Hepatocyte (in vitro differentiated cells): ENCODE measurements at regions not wholly inside any gene's neighbourhood (a gene's known extent, or its start where the extent isn't known, plus 50 kb on each side); places are given as distances from the start of the nearest gene placed in this dataset.

ENCODE experiments used
- EZH2phosphoT487 ChIP-seq: fragments of 200-600 bp; sonication (generic); IDR thresholded peaks from one replicate; pipeline ENCODE4 v1.6.1; 2018; ENCODE audit warnings: antibody characterized with exemption, mild to moderate bottlenecking, low read depth, moderate library complexity; ENCODE audit not compliant: unreplicated experiment, severe bottlenecking
- TF ChIP-seq, protein P1 (sequence below): fragments of 200-600 bp; sonication (generic); IDR thresholded peaks from 2 replicates; pipeline ENCODE4 v1.5.1; 2016; ENCODE audit warnings: antibody characterized with exemption, mild to moderate bottlenecking; ENCODE audit not compliant: poor library complexity

DNA sequence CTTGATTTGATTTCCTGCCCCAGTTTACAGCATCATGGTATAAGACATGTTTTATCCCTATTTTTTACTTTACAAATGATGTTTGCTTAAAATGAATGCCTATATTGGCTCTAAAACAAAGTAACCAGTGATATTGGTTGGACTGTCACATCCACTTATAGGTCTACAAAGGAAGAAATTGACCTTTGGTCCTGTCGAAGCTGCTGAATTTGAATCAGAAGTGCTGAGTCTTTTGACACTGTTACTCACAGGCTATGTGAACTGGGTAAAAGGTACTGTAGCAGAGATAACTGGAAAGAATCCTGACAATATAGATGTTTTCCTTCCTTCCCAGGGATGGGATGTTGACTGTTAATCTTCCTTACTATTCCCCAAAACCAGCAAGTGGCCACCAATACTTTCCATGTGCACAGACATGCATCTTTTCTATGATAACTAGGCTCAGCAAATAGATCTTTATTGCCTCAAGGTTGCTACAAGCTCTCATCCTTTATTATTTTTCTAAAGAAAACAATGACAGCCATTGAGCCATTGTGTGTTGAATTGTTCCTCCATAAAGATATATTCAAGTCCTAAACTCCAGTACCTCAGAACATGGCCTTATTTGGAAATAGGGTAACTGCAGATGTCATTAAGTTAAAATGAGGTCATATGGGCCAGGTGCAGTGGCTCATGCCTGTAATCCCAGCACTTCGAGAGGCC lies 175.9 kb upstream of the NR5A2 start:
- TF ChIP-seq, protein P1, sequence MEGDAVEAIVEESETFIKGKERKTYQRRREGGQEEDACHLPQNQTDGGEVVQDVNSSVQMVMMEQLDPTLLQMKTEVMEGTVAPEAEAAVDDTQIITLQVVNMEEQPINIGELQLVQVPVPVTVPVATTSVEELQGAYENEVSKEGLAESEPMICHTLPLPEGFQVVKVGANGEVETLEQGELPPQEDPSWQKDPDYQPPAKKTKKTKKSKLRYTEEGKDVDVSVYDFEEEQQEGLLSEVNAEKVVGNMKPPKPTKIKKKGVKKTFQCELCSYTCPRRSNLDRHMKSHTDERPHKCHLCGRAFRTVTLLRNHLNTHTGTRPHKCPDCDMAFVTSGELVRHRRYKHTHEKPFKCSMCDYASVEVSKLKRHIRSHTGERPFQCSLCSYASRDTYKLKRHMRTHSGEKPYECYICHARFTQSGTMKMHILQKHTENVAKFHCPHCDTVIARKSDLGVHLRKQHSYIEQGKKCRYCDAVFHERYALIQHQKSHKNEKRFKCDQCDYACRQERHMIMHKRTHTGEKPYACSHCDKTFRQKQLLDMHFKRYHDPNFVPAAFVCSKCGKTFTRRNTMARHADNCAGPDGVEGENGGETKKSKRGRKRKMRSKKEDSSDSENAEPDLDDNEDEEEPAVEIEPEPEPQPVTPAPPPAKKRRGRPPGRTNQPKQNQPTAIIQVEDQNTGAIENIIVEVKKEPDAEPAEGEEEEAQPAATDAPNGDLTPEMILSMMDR = no peak
- TF ChIP-seq EZH2phosphoT487 = no peak
